Hindlimb muscle (tissue), 1 donor: ENCODE measurements at regions not wholly inside any gene's neighbourhood (a gene's known extent, or its start where the extent isn't known, plus 50 kb on each side); places are given as distances from the start of the nearest gene placed in this dataset.
"Not testable (repeated sequence)": the region's sequence is repeated elsewhere in the genome, so short reads cannot be mapped to it uniquely, and the experiment has no call there.

ENCODE experiments used
- DNase-seq: peaks from one replicate; pipeline ENCODE4 v3.0.0-alpha.2; 2013

DNA sequence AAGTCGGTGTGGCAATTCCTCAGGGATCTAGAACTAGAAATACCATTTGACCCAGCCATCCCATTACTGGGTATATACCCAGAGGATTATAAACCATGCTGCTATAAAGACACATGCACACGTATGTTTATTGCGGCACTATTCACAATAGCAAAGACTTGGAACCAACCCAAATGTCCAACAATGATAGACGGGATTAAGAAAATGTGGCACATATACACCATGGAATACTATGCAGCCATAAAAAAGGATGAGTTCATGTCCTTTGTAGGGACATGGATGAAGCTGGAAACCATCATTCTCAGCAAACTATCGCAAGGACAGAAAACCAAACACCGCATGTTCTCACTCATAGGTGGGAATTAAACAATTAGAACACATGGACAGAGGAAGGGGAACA is 80.6 kb upstream of the ST3GAL5 start:
- not testable (repeated sequence) for DNase-seq

DNA sequence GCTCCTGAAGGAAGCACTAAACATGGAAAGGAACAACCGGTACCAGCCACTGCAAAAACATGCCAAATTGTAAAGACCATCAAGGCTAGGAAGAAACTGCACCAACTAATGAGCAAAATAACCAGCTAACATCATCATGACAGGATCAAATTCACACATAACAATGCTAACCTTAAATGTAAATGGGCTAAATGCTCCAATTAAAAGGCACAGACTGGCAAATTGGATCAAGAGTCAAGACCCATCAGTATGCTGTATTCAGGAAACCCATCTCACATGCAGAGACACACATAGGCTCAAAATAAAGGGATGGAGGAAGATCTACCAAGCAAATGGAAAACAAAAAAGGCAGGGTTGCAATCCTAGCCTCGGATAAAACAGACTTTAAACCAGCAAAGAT is 77.0 kb upstream of the ST3GAL5 start:
- DNase-seq = not testable (repeated sequence)

DNA sequence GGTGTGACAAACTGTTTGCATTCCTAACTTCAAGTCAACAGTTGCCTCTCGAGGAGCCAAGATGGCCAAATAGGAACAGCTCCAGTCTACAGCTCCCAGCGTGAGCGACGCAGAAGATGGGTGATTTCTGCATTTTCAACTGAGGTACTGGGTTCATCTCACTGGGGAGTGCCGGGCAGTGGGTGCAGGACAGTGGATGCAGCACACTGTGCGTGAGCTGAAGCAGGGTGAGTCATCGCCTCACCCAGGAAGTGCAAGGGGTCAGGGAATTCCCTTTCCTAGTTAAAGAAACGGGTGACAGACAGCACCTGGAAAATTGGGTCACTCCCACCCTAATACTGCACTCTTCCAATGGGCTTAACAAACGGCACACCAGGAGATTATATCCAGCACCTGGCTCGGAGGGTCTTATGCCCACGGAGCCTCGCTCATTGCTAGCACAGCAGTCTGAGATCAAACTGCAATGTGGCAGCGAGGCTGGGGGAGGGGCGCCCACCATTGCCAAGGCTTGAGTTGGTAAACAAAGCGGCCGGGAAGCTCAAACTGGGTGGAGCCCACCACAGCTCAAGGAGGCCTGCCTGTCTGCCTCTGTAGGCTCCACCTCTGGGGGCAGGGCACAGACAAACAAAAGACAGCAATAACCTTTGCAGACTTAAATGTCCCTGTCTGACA is 75.1 kb upstream of the ST3GAL5 start:
- not testable (repeated sequence) for DNase-seq

- DNase-seq = no peak
Observed at GRCh38 chr2:85963068-85963467, 74.3 kb upstream of the ST3GAL5 start.

GRCh38 chr2:85961754-85962153 is 73.0 kb upstream of the ST3GAL5 start:
- no peak for DNase-seq

DNA sequence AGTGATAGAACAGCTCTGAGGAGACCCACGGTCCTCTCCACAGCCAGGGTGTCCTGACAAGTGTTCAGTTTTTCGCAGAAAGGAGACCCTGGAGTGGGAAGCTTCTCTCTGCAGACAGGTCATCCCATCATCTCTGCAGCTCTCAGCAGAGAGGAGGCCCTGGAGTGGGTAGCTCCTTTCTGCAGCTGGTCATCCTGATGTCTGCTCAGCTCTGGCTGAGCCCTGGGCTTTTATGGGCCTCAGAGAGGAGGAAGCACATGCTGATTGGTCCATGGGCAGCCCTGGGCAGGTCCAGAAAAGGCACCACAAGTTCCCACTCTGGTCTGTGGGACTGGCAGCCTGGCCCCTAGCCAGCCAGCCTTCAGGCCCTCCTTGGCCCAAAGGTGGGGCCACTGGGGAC is 72.3 kb upstream of the ST3GAL5 start:
- no peak for DNase-seq

DNA sequence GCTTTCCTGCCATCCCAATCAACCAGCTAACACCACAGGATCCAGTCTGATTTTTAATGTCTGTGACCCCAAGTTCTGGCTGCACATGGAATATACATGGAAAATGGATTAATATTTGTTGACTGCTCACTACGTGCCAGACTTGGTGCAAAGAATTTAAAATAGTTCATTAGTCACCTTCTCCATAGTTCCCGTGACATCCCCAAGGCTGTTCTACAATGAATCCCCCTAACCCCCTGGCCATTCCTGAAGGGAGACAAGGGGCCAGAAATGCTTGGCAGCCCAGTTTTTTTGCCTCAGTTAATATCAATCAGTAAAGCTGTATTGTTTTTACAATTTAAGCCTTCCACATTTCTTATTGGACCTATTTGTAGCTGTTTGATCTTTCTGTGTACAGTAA is 71.0 kb upstream of the ST3GAL5 start:
- no peak for DNase-seq

GRCh38 chr2:85959185-85959584 is 70.4 kb upstream of the ST3GAL5 start:
- DNase-seq = no peak

DNA sequence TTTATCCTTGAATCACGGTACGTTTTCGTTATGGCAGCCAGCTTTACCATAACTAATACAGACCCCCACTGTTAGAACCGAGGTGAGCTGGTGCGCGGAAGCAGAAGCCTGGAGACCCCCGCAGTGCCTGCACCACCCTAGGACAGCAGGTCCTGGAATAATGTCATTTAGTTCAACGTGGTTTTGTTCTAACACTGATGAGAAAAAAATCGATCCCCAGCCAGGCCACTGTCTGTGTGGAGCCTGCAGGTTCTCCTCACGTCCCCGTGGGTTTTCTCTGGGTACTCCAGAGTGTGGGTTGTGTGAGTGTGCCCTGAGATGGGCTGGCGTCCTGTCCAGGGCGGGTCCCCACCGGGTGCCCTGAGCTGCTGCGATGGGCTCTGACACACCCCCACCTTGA is 69.9 kb upstream of the ST3GAL5 start:
- no peak for DNase-seq

DNA sequence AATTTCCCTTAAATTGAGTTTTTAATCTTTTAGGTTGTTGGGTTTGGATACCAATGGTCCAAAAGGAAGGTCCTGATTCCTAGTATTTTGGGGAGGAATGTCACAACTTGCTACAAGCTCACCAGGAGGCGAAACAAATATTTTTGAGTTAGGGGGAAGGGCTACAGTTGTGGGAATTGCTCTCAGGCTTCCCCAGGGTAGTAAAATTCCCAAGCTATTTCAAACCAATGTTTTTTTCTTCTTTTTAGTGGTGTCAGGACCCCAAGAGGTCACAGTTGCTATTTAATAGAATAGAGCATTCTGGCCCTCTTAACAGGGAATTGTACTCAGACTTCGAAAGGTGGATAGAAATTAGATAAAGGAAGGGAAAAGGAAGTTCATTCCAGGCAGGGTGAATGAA is 68.5 kb upstream of the ST3GAL5 start:
- DNase-seq = no peak

DNA sequence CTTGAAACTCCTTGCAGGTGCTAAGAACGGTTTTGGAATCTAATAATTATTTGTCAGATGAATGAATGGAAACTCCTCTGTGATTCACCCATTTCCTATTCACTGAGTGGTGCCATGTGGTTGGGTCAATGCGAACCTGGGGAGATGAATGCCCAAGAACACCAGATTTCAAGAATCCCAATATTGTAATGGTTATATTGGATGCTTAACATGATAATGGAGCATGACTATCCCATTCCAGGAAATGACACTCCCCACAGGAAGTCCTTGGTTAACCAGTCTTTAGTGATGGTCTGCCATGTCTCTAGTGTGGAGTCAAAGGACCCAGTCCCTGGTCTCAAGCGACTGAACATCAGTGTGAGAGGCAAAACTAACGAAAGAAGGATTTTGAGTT is 67.9 kb upstream of the ST3GAL5 start:
- DNase-seq = no peak

GRCh38 chr2:85954590-85955458 is 66.0 kb upstream of the ST3GAL5 start:
- DNase-seq = no peak

GRCh38 chr2:85954192-85954589 is 65.4 kb upstream of the ST3GAL5 start:
- DNase-seq = no peak

DNA sequence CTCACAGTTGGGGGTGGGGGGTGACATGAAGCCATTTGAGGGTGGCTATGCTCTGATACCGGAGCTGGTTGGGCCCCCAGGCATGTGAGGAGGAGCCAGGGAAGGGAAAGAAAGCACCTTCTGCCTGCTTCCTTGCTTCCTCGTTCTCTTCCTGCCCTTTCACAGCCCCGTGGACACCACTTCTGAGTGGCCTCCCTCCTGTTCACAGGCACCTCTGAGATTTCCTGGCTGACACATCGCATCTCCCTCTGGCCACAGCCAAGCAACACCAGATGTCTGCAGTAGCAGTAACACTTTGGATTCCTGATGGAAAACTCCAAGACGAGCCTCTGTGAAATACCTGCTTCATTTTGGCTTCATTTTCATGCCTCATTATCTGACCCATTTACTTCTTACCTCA is 64.7 kb upstream of the ST3GAL5 start:
- DNase-seq = no peak

- DNase-seq = no peak
Observed at GRCh38 chr2:85952196-85952734, 63.5 kb upstream of the ST3GAL5 start.

DNA sequence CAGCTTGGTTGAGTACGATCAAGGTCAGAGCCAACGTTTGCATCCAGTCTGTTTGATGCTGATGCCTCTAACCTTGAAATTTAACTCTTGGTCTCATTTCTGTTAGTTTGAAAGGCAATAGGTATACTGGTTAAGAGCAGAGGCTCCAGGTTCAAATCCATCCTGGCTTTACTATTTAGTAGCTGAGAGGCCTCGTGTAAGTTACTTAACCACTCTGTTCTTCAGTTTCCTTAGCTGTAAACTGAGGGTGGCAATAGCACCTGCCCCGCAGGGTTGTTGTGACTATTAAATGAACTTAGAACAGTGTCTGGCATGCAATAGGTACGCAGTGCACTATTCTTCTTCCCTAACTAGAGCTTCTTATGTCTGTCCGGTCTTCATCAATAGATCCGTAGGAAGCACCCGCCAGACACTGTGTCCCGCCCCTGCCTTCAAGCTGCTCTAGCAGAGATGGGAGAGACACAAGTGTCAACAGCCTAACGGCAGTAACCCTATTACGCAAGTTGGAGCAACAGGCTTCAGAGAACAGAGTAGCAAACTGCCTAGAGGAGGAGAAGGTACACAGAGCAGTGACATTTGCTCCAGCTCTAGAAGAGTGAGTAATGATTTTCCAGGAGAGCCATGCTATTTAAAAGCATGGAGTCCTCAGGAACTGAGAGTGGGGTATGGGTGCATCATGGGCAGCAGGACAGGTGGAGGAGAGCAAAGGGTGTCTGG is 62.7 kb upstream of the ST3GAL5 start:
- no peak for DNase-seq

DNA sequence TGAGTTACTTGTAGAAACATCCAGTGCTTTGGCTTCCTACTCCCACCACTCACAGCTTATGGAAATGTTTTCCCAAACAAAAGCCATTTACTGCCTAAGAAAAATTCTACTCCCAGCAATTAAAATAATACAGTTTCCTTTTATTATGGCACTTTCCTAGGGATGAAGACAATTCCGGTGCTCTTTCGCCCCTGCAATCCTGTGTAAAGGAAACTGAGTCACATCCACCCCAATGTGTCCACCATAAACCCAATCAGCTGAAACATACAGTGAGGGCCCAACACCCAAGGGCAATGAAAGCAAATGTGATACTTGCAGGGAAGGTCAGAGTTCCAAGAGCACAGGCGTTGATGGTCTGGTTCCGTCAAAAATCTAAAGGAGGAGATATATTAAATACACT is 62.0 kb upstream of the ST3GAL5 start:
- DNase-seq = no peak

GRCh38 chr2:85949280-85949679 is 60.5 kb upstream of the ST3GAL5 start:
- peak; percentile 29 for DNase-seq

- no peak for DNase-seq
Observed at GRCh38 chr2:85947593-85947992, 58.8 kb upstream of the ST3GAL5 start.

- no peak for DNase-seq
Observed at GRCh38 chr2:85945586-85945985, 56.8 kb upstream of the ST3GAL5 start.

GRCh38 chr2:85945172-85945571 is 56.4 kb upstream of the ST3GAL5 start:
- DNase-seq = no peak

- DNase-seq = no peak
Observed at GRCh38 chr2:85942346-85942957, 53.7 kb upstream of the ST3GAL5 start.

DNA sequence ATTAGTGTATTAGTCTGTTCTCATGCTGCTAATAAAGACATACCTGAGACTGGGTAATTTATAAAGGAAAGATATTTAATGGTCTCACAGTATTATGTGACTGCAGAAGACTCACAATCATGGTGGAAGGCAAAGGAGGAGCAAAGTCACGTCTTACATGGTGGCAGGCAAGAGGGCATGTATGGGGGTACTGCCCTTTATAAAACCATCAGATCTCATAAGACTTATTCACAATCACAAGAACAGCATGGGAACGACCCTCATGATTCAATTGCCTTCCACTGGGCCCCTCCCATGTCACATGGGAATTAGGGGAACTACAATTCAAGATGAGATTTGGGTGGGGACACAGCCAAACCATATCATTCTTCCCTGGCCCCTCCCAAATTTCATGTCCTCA is 52.7 kb upstream of the ST3GAL5 start:
- DNase-seq = not testable (repeated sequence)
